Limb (tissue), 2 donors: ENCODE measurements at regions not wholly inside any gene's neighbourhood (a gene's known extent, or its start where the extent isn't known, plus 50 kb on each side); places are given as distances from the start of the nearest gene placed in this dataset.
"Not testable (repeated sequence)": the region's sequence is repeated elsewhere in the genome, so short reads cannot be mapped to it uniquely, and the experiment has no call there.

Experiments
- DNase-seq, 2 donors: peaks; one replicate each; pipeline ENCODE4 v3.0.0-alpha.2; 2016; ENCODE audit errors: extremely low spot score in 2 of 2

DNA sequence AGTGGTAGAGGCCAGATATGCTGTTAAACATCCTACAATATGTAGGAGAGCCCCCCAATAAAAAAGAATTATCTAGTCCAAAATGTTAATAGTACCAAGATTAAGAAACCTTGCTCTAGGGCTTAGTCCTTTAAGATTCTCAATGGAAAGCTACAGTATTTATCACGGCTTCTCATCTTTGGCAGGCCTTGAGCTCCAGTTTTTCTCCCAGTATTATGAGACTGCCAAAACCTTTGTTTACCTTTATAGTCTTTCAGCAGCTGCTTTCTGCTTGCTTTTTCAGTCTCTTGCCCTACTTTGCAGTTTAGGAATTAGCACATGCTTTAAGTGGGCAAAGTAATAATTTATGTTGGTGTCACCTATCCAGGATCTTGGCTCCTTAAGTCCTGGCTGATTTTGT is 59.7 kb downstream of the NHLRC1 start:
- DNase-seq, result no peak

DNA sequence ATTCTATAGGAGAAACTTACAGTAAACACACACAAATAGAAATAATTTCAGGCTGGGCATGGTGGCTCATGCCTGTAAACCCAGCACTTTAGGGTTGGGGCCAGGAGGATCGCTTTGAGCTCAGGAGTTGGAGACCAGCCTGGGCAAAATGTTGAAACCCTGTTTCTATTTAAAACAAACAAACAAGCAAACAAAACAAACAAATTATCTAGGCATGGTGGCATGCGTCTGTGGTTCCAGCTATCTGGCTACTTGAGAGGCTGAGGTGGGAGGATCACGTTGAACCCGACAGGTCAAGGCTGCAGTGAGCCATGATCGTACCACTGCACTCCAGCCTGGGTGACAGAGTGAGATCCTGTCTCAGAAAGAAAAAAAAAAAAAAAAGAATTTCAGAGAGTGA is 64.0 kb downstream of the NHLRC1 start:
- no peak for DNase-seq

DNA sequence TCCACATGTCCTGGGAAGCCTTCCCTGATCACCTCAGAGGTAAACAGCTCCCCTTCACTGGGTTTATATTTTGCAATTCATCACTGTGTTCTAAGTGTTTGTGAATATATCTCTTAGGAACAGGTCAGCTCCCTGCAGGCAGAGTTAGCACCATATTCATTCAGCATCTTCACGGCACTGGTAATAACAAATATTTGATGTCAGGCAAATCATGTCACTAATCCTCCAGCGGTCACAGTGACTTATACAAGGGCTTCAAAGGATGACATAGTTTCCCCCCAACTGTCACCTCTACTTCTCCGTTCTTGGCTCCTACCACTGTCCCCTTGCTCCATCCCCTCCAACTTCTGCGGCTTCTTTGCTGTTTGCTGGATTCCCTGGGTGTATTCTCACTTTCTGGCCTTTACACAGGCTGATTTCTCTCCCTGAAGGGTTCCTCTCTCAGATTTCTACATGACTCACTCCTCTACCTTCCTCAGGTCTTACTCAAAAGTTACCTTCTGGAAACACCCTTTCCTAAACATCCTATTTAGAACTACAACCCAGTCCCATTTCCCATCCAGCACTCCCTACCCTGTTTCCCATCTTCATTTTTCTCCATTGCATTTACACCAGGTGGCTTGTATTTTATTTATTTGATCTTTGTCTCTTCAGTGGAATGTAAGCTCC is 66.6 kb downstream of the NHLRC1 start:
- no peak for DNase-seq

DNA sequence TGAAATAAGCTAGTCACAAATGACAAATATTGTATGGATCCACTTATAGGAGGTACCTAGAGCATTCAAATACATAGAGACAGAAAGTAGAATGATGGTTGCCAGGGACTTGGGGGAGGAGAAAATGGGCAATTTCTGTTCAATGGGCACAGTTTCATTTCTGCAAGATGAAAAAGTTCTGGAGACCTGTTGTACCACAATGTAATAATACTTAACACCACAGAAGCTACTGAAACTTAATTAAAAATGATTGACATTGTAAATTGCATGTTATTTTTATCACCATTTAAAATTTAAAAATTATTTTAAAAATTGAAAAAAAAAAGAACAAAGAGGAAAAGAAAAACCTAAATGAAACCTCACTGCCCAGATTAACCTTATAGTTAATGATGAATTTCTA is 67.4 kb downstream of the NHLRC1 start:
- DNase-seq, result no peak

DNA sequence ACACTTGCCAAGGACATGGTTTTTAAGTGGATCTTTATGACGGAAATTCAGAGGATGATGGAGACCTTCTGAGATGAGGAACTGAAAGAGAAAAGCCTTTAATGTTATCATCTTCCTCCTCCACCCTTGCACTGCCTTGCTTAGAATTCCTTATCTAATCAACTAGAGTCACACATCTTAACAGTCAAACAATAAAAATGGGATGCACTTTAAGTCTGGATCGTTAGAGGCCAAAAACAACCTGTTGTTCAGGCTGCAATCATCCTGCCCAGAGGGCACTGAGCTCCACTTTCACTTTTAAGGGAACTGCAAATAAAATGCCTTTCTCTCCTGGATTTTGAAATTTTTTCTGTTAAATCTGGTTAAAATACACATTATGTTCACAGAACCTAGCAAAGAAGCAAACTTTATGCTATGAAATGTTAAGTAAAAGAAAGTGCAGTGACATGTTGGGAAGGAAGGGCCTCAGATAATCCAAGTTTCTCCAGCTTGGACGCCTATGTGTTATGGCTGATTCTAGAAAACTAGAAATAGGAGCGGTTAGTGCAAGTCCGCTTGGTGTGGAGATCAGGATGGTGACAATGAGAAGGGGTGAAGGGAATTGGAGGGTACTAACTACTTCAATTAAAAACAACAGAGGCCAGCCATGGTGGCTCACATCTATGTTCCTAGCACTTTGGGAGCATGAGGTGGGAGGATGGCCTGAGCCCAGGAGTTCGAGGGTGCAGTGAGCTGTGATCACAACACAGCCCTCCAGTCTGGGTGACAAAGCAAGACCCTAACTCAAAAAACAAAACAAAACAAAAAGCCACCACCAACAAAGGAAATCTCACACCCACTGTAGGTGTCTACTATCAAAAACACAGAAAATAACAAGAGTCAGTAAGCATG is 66.4 kb upstream of the KIF13A start:
- no peak for DNase-seq

DNA sequence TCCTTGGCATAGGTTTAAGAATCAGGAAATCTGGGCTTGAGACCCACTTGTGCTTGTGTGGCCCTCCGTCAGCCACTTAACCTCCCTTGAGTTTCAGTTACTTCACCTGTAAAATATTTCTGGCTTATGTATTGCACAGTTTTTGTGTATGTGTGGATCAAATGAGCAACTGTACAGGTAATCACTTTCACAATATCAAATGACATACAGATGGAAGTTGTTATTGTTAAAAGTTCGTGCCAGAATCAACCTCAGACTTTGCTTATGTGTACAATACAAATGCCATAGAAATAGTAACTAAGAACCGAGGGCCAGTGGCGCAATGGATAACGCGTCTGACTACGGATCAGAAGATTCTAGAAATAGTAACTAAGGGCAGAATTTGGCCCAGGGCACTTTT is 65.6 kb upstream of the KIF13A start:
- DNase-seq, result peak in 1 of 2 donors; percentile 8

DNA sequence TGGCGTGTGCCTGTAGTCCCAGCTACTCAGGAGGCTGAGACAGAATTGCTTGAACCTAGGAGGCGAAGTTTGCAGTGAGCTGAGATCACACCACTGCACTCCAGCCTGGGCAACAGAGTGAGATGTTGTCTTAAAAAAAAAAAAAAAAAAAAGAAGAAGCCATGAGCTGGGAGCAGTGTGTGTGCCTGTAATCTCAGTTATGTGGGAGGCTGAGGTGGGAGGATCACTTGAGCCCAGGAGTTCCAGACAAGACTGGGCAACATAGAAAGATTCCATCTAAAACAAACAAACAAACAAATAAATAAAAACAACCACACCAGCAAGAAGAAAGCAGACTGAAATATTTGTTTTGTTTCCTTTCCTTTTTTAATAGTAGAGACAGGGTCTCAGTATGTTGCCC is 62.2 kb upstream of the KIF13A start:
- DNase-seq, result no peak

DNA sequence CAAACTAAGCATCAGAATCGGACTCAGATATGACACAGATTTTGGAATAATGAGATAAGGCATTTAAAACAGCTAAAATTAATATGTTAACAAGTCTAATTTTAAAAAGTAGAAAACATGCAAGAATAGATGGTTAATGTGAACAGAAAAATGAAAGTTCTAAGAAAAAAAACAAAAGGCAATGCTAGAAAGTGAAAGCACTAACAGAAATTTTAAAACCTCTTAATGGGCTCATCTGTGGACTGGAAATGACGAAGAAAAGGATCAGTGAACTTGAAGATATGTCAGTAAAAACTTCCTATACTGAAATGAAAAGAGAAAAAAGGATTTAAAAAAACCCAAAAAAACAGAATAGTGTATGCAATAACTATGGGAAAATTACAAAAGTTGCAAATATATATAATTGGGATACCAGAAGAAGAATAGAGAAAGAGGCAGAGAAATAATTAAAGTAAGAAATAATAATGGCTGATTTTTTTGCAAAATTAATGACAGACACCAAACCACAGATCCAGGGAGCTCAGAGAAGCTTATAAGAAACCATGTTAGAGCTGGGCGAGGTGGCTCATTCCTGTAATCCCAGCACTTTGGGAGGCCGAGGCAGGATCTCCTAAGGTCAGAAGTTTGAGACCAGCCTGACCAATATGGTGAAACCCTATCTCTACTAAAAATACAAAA is 61.7 kb upstream of the KIF13A start:
- no peak for DNase-seq

DNA sequence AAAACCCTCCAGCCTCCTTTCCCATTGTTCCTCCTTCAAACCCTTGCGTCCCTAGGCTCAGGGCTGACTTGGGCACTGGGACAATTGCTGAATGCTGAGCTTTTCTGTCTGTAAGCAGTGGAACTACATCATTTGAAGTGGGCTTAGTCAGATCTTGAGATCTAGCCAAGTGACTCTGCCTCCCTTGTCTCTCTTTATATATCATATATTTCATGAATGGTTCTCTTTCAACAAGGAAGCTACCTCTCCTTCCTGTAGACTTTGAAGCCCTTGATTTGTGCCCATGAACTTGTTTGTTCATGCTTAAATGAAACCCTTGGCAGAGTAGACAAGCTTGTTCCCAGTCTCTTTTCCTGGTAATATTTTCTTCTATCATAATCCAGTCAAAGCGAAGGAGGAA is 60.0 kb upstream of the KIF13A start:
- no peak for DNase-seq

DNA sequence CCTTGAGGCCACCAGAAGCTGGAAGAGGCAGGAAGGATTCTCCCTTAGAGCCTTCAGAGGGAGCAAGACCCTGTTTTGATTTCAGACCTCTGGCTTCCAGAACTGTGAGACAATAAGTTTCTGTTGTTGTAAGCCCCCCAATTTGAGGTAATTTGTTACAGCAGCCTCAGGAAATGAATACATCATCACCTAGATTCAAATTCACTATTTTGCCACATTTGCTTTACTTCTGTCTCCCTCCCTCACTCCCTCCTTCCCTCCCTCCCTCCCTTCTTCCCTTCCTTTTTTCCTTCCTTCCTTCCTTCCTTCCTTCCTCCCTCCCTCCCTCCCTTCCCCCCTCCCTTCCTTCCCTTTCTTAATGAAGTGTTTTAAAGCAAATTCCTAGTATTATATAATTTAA is 58.1 kb upstream of the KIF13A start:
- DNase-seq, result no peak

DNA sequence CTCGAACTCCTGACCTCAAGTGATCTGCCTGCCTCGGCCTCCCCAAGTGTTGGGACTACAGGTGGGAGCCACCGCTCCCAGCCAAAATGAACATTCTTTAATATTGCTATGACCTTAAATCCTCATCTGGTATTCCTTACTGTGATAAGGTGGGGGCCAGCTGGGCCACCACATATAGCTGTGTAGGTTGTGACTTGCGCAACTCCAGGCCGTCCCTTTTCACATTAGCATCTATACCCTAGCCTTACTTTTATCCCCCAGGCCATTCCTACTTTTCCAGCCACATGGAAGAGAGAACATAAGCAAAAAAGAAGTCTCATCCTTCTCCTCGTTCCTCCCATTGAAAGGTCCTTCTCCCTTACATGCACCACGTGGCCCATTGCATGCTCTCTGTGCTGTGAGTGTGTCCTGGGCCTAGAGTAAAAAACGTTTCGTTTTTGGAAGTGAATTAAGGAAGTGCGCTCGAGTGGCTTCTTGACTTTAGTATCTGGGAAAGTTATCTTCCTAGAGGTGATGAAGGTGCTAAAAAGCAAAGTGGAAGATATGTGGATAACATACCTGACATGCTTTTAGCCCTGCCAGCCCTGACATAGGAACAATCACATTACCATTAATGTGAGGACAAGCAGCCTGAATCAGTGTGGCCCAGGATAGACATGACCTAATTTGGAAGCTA is 56.8 kb upstream of the KIF13A start:
- DNase-seq, result no peak

DNA sequence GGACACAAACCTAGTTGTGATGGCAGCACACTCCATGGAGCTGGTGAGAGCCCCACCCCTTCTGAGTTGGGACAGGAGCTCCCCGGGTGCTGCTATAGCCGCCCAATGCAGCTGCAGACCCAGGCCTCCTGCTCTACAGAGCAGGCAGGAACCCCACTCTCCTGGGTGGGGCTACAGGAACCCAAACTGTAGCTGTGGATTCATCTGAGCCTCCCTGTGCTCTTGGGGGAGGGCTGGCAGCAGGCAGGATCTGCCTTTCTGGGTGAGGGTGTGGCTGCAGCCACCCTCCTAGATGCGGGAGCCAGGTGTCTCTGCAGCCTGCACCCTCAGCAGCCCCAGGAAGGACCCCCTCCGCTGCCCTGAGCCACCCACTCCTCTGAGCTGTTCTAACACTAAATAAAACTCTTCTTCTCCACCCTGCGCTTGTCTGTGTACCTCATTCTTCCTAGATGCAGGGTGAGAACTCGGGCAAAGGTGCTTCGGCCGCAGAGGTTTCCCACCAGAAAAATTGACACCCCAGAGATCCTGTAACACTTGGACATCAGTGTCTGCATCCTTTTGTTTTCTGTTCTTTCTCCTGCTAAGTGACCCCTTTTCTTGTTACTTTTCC is 55.2 kb upstream of the KIF13A start:
- DNase-seq, result no peak

DNA sequence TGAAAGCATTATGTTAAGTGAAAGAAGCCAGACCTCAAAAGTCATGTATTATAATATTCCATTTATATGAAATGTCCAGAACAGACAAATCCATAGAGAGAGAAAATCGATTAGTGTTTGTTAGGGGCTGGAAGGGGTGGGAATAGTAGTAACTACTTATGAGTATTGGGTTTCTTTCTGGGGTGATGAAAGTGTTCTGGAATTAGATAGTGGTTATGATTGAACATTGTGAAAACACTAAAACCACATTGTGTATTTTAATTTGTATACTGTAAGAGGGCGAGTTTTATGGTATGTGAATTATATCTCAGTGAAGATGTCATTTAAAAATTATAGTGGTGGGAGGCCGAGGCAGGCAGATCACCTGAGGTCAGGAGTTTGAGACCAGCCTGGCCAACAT is 52.0 kb upstream of the KIF13A start:
- no peak for DNase-seq

DNA sequence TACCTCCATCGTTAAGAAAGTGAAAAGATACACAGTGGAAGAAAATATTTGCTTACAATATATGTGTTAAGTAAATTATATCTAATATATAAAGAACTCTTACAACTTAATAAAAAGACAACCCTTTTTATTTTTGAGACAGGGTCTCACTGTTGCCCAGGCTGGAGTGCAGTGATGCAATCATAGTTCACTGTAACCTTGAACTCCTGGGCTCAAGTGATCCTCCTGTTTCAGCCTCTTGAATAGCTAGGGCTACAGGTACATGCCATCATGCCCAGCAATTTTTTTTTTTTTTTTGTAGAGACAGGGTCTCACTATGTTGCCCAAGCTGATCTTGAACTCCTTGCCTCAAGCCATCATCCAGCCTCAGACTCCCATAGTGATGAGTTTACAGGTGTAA is 50.8 kb upstream of the KIF13A start:
- DNase-seq, result not testable (repeated sequence)
